ENCODE measurements at regions not wholly inside any gene's neighbourhood (a gene's known extent, or its start where the extent isn't known, plus 50 kb on each side); places are given as distances from the start of the nearest gene placed in this dataset.
A peak's percentile ranks its signal among the peaks of the same experiment; 100 is the strongest.

GRCh38 chr11:119952441-119952840 is 185.5 kb downstream of the TRIM29 start:
- no peak for DNase-seq (ENCODE audit: low read depth)
- TF ChIP-seq CTCF (IDR thresholded peaks at IDR 0.05; ENCODE audit: insufficient read depth, low read depth, low read length) = no peak
- no peak overlapping the region for H3K4me3 ChIP-seq (ENCODE audit: low read depth, low read length)

DNA sequence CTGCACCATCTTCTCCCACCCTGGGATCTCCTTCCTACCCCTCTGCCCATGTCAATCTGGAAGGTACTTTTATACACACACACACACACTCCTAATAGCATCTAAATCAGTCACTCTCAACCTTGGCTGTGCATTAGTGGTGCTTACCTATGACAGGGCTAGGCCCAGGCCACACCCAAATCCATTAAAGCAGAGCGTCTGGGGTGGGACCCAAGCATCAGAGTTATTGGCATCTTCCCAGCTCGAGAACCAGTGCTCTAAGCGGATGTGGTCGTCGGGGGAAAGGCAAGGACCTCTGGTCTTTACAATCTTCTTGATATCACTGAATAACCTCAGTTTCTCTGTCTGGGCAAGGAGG is 194.6 kb downstream of the TRIM29 start:
- H3K4me3 ChIP-seq (ENCODE audit: low read depth, low read length) = no peak overlapping the region
- no peak for DNase-seq (ENCODE audit: low read depth)
- TF ChIP-seq CTCF (IDR thresholded peaks at IDR 0.05; ENCODE audit: insufficient read depth, low read depth, low read length) = no peak

DNA sequence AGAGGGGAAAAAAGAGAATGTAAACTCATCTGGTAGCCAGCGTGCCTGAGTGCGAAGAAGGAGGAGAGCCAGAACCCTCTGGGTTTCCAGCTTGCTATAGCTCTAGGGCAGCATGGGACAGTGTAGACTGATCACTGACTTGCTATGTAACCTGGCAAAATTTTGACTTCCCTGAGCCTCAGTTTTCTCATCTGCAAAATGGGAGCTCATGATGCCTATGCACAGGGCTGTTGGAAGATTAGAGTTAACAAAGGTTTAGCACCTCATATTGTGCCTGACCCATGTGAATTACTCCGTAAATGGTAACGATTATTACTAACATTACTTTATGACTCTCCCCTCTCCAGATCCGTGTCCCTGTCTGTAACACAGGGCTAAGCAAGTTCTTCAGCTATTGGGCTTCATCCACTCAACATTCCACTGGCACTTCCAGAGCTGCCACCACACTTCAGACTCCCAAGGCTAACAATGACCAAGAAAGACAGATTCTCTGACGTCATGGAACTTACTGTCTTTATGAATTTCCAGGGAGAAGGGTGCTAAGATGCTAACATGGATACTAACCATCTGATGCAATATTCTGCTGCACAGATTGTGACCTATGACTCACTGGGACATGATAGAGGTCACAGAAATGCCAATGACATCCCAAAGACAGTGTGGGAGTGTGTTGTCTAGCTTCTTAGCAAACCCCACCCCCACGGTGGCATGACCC is 195.2 kb downstream of the TRIM29 start:
- no peak for TF ChIP-seq CTCF (IDR thresholded peaks at IDR 0.05; ENCODE audit: insufficient read depth, low read depth, low read length)
- DNase-seq (ENCODE audit: low read depth) = peak; percentile 23
- H3K4me3 ChIP-seq (ENCODE audit: low read depth, low read length) = no peak overlapping the region

DNA sequence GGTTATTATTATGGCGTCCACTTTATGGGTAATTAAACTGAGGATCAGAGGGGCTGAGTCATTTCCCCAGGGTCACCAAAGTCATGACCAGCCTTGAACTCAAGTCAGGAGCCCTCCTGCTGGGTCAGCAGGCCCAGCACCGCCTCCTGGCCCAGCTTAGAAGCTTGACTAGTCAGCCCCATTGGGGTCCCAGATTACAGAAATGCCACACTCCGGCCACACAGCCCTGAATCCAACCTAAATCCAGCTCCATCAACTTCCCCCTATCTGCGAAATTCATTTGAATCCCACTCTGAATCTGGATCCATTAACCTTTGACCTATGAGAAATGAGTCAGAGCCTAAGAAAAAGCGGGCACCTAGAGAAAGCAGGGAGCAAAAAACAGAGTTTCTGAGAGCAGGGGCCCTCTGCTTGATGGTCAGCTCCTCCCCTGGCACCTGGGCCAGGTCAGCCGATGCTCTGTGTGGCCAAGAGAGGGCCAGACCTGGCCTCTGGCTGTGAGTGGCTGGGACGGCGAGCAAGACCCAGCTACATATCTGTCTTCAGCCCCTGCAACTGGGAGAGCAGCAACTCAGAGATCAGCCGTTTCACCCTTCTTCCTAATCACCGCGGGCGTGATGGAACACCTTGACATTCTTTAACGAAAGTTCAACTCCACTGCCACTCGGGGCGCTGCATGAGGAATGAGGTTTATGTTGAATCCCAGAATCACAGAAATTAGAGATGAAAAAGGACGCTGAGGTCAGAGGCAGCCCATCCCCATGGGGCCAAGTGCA is 196.1 kb downstream of the TRIM29 start:
- no peak overlapping the region for H3K4me3 ChIP-seq (ENCODE audit: low read depth, low read length)
- no peak for DNase-seq (ENCODE audit: low read depth)
- TF ChIP-seq CTCF (IDR thresholded peaks at IDR 0.05; ENCODE audit: insufficient read depth, low read depth, low read length) = no peak

- TF ChIP-seq CTCF (IDR thresholded peaks at IDR 0.05; ENCODE audit: insufficient read depth, low read depth, low read length) = no peak
- no peak for DNase-seq (ENCODE audit: low read depth)
- H3K4me3 ChIP-seq (ENCODE audit: low read depth, low read length) = no peak overlapping the region
Measured at GRCh38 chr11:119941171-119941570, 196.7 kb downstream of the TRIM29 start.

GRCh38 chr11:119940401-119940976 is 197.4 kb downstream of the TRIM29 start:
- no peak for DNase-seq (ENCODE audit: low read depth)
- TF ChIP-seq CTCF (IDR thresholded peaks at IDR 0.05; ENCODE audit: insufficient read depth, low read depth, low read length) = no peak
- no peak overlapping the region for H3K4me3 ChIP-seq (ENCODE audit: low read depth, low read length)
